NCI-H1417 (cell line): ENCODE measurements at regions not wholly inside any gene's neighbourhood (a gene's known extent, or its start where the extent isn't known, plus 50 kb on each side); places are given as distances from the start of the nearest gene placed in this dataset.
"Not testable (repeated sequence)": the region's sequence is repeated elsewhere in the genome, so short reads cannot be mapped to it uniquely, and the experiment has no call there.

Experiments
- DNase-seq, 3 experiments: peaks; one replicate each; lab custom pipeline; 2025; lab: John Stamatoyannopoulos, UW

DNA sequence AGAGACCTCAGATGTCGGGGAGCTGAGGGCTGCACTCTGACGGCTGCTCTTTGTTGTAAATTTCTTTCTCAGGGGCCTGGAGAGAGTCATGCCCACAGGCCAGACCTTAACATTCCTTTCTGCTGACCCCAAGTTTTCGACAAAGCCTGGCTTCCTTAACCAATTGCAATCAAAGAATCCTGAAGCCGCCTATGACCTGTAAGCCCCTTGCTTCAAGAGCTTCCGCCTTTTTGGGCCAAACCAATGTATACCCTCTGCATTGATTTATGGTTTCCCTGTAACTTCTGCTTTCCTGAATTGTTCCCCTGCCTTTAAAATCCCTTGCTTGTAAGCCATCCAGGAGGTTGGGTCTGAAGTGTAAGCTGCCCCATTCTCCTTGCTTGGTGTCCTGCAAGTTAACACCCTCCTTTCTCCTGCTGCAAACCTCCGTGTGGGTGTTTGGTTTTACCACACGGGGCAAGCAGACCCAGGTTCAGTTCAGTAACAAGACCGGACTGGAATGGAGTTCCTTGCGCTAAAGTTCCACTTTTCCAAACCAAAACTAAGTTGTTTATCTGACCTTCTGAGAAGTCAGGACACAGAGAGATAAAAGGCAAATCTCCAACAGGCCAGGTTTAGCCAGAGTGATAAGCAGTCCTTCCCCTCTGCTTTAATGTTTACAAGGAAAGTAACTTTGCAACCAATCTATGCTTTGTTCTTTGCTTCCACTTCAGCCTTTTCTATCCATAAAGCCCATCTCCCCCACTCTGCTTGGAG is 141.6 kb downstream of the KCNJ12 start:
- DNase-seq = no peak

DNA sequence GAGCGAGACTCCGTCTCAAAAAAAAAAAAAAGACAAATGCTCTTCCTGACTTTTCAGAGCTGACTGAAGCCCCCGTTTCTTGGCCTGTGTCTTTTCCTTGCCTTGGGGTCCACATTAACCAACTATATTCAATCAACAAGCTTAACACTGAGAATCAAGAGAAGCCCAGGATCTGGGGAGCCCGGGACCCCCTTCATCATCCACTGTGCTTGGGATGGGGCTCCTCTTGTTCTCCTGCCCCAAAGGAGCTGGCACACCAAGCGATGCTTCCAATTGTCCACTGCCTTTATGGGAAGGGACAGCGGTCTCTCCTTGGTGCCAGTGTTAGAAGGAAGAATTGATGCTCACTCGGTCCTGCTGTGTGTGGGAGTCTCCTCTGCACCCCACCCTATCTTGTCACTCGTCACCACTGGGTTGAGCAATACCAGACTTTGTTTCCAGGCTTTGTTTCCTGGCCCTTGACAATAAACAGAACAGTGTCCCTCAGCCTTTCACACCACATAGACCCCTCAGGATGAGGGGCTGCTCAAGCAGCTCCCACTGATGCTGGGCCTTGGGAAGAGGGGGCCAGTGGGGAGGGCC is 146.7 kb downstream of the KCNJ12 start:
- DNase-seq = no peak

DNA sequence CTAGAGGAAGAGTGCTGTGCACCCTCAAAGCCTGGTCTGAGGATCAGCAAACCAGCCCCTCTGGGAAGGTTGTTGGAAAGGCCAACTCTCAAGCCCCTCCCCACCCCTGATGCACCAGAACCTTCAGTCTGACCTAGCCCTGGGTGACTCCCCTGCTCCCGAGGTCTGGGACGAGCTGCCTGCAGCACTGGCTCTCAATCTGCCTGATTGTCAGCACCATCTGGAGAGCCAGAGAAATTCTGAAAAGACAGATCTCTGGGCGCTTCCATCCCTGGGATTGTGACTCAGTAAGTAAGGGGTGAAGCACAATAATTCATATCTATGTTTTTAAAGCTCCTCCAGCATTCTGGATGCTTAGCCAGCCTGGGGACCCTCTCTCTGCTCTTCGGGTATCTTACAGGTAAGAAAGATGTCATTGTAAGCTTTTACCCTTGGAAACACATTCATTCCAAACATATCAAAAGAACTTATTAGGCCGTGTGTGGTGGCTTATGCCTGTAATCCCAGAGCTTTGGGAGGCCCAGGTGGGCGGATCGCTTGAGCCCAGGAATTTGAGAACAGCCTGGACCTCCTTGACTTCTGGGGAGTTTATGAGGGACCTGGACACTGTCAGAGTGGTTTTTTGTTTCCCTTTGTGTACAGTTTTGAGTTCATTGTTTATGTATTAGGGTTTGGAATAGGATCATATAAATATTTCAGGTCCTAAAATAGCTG is 147.5 kb downstream of the KCNJ12 start:
- DNase-seq = no peak

DNA sequence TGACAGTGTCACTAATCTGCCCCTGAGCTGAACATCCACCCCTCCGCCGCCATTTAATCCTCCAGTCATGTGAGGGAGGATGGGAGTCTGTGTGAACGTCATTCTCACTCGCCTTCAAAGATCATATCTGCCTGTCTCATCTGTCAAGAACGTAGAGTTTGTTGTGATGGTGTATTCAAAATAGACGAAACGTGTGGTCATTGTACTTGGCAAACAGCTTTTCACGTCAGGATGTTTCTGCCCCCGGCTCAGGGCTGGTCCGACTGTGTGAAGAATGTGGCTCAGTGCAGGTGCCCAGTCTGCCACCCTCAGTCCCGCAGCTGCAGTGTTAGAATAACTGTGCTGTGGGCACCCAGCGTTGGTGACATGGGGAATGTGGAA is 148.0 kb downstream of the KCNJ12 start:
- DNase-seq = no peak

DNA sequence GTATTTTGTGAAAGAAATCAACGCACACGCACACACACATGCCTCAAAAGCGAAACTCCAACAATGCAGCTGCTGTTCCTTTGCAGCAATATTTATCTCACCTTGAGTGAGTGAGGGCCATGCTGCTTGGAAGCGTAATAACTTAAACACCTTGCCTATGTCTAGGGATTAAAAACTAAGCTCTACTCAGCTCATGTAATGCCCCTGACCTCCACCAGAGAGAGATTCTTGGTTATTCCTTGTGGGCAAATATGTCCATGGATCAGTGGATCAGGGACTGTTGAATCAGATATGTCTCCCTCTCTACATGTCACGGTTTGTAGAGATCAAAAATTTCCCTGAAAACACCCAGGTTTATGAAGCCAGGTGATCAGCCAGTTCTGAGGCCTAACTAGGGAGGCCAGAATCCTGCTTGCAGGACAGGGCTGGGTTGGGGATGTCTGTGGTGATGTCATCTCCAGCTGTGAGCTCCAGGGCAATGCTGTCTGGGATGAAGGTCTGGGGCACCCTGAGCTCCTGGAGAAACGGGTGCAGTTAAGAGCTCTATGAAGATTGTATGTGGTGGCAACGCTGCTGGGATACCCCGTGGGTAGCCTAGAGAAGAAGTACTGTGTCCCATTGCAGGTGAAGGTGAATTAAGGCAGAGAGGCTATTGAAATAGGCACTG is 149.4 kb downstream of the KCNJ12 start:
- DNase-seq = no peak

DNA sequence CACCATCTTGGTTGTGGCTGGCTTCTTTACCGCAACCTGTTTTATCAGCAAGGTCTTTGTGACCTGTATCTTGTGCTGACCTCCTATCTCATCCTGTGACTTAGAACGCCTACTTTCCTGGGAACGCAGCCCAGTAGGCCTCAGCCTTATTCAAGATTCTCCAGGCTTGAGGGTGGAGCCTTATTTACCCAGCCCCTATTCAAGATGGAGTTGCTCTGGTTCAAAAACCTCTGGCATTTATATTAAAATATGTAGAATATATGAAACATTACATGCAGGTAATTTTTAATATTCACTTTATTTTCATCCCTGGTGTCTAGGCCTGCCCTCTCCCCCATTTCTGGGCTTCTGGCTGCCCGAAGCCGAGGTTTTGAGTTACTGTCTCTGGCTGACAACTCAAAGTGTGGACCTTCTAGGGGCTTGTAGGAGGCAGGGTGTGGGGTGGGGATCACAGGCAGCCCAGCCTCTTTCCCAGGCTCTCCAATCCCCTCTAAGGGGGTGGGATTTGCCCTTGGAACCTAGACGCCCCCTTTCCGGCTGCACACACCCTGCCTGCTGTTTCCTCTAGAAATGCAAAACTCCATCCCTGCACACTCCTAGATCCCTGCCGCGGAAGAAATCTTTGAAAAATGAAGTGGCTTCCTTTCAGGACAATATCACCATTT is 152.0 kb downstream of the KCNJ12 start:
- no peak for DNase-seq

DNA sequence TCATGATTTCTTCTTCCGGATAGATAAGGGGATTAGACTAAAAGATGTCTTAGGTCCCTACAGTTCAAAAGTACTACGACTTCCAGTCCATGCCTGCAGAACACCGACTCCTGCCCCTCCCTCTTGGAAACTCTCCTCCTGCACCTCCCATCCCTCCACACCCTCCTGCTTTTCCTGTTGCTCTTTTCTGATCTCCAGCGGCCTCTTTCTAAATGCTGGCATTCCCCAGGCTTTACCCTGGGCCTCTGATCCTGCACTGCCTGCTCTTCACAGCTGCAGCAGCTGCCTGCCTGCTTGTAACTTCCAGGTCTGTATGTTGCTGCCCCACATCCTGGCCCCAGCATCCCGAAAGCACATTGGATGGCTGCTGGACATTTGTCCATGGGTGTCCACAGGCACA is 154.2 kb downstream of the KCNJ12 start:
- no peak for DNase-seq

DNA sequence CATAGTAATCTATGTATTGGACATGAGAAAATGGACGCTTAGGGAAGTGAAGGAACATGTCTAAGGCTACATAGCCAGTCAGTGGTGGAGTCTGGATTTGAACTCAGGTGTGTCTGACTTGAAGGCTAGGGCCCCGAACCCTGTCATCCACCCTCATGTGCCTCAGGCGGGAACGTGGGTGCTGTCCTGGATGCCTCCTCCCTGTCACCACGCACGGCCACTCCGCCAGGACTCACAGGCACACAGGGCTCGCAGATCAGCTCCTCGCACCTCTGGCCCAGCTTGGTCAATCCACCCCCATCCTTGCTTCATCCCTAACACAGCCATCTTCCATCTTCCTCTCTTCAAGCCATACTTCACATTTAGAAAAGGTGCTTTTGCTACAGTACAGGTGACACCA is 154.7 kb downstream of the KCNJ12 start:
- no peak for DNase-seq

DNA sequence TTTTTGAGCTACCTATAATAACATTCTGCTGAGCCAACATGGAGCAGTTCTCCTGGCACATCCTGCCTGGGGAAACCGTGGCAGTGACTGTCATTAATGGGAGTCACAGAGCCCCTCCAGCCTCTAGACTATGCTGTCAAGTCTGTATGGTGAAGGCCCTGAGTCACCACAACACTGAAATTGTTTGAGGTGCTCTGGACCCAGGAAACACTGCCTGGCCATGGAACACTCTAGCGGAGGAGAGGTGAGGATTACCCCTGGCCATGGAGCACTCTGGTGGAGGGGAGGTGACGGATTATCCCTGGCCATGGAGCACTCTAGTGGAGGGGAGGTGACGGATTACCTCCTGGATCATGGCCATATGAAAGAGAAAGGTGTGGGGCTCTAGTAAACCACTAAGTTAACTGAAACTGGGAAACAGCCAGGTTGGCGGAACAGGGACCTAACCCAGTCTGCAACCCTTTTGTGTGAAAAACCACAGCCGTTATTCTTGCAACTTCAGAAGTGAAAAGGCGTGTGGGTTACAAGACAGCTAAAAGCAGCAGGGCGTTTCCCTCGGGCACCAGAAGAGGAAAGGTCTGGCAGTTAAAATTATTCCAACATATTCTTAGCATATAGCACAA is 156.7 kb downstream of the KCNJ12 start:
- no peak for DNase-seq

DNA sequence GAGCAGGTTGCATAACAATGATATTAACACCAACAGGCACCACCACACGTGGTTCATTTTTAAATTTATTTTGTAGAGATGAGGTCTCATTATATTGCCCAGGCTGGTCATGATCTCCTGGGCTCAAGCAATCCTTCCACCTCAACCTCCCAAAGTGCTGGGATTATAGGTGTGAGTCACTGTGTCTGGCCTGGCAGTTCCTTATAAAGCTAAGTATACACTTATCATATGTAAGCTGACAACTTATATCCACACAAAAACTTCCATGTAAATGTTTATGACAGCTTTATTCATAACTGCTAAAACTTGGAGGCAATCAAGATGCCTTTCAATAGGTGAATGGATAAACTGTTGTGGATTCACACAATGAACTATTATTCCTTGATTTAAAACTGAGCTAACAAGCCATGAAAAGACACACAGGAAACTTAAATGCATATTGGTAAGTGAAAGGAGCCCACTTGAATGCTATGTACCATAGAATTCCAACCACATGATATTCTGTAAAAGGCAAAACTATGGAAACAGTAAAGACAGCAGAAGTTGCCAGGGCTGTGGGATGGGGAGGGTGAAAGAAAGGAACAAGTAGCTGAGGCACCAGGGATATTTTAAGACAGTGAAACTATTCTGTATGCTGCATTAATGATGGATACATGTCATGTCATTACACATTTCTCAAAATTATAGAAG is 156.5 kb upstream of the KCNJ18 start:
- no peak for DNase-seq

DNA sequence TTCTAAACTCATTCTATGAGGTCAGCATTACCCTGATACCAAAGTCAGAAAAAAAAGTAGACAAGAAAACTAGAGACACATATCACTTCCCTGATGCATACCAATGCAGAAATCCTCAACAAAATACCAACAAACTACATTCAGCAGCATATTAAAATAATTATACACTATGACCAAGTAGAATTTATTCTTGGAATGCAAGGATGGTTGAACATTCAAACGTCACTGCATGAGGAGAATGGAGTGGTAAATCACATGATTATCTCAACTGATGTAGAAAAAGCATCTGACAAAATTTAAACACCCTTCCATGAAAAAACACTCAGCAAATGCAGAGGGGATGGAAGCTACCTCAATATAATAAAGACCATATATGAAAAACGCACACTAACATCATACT is 155.0 kb upstream of the KCNJ18 start:
- DNase-seq = no peak

DNA sequence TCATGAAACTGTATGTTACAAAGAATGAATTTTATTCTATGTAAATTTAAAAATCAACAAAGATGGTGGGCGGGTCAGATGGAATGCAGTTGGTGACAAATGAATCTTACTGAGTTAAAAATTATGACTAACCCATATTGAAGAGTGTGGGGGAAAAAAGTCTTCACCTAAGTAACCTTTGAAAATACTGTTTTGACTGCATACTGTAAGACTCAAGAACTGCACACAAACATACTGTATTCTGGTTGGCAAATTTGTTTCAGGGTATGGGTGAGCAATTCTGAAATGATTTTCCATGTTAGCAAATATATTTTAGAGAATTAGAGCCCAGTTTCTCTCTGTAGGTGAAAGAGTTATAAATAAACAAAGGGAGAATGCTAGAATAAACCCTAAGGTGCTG is 153.7 kb upstream of the KCNJ18 start:
- DNase-seq = no peak

DNA sequence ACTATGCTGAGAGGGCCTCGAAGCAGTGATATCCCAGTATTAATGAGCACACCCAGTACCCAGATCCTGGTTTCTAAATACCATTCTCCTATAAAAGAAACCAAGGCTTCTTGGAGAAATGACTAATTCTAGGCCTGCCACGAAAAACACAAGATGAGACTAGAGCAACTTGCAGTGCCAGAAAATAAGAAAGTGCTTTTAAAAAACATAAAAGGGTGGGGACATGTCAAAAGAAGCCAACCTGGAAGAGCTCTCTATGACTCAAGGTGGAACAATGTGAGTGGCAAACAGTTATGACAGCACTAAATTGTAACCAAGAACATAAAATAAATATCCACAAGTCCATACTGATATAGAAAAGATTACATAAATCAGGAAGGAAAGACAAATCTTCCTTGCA is 153.2 kb upstream of the KCNJ18 start:
- DNase-seq = no peak

DNA sequence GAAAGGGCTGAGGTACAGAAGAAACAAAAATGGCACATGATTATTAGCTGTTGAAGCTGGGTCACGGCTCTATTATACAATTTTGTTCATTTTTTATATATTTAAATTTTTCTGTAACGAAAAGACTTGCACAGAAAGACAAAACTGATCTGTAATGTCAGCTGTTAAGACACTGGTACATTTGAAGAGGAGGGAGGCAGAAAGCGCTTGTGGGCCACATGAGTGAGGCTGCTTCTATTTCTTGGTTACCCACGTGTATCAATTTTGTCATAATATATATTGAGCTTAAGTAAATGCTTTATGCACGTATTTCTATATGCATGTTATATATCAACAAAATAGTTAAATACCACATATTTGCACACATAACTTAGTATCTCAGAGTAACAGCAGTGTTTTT is 151.8 kb upstream of the KCNJ18 start:
- no peak for DNase-seq

DNA sequence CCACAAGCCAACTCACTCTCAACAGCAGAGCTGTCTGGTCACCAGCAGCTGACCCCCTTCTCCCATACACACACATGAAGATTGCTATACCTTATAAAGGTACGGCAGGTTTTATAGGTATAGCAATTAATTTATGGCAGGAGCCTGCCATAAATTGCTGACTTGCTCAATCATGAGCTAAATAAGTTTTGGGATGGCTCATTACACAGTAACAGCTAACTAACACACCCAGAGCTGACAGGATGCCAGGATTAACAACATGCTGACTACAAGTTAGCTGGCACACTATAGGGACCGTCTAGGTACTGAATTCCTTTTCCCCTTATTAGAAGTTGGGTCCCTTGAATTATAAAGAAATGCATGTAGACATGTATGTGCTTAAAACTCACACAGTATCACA is 150.3 kb upstream of the KCNJ18 start:
- DNase-seq = no peak

DNA sequence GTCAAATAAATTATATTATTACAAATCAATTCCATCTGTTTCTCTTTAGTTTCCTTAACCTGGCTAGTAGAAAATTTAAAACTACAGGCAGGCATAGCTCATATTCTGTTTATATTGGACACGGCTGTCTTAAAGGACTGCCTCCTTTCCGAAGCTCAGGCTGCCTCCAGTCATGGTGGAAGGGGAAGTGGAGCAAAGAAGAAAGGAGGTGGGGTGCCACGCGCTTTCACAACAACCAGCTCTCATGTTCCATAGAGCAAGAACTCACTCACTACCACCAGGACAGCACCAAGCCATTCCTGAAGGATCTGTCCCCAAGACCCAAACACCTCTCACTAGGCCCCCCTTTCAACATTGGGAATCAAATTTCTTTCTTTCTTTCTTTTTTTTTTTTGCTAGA is 149.3 kb upstream of the KCNJ18 start:
- DNase-seq = no peak

DNA sequence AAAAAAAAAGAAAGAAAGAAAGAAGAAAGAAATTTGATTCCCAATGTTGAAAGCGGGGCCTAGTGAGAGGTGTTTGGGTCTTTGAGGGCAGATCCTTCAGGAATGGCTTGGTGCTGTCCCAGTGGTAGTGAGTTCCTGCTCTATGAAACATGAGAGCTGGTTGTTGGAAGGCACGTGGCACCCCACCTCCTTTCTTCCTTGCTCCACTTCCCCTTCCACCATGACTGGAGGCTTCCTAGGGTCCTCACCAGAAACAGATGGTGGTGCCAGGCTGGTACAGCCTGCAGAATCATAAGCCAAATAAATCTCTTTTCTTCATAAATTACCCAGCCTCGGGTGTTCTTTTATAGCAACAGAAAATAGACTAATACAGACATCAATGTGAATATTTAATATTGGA is 147.3 kb upstream of the KCNJ18 start:
- no peak for DNase-seq

DNA sequence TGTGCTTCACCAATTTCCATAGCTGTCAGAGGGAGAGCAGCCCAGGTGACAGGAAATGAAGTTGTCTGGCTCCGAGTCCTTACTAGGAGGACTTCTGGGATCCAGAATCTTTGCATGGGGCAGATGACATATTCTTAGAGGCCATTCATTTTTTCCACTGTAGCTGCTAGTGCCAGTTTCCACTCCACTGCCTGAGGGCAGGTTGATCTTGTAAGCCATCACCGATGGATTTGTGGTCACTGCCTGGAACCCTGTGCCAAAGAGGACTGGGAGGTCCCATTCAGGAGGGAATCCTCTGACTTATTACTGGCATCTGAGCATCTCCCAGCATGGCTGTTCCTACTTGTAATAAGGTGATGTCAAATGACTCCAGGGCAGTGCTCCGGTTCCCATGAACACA is 144.1 kb upstream of the KCNJ18 start:
- DNase-seq = no peak

DNA sequence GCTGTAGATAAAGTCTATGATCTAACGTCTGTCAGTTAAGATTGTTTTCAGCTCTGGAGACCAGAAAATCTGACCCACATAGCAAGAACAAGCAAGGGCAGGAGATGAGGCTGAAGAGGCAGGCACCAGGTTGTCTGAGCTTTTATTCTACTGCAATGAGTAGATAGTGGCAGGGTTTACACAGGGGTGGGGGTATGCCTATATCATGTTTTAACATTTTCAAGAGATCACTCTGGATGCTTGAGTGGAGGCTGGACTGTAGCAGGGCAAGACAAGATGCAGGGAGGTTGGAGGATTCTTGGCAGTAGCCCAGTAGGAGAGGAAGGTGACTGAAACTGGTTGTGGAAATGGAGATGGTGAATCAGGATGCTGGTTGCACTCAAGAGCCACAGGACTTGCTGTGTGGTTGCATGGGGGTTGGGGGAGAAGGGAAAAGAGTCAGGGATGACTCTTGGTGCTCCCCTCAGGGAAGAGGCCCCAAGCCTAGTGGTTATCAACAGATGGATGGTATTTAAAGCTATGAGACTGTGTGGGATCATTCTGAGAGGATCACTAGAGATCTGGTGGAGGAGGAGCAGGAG is 143.1 kb upstream of the KCNJ18 start:
- no peak for DNase-seq

DNA sequence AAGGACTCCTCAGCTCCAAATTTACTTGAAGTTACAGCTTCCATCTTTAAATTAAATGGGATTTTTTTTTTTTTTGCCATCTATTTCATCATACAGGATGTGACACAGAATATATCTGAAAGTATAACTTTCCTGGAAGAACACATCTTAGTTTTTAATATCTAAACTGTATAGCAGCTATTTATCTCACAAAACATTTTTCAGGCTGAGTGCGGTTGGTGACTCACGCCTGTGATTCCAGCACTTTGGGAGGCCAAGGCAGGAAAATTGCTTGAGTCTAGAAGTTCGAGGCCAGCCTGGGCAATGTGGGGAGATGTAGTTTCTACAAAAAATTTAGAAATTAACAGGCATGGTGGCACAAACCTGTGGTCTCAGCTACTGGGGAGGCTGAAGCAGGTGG is 142.3 kb upstream of the KCNJ18 start:
- not testable (repeated sequence) for DNase-seq
